GM12878 (cell line): ENCODE measurements at regions not wholly inside any gene's neighbourhood (a gene's known extent, or its start where the extent isn't known, plus 50 kb on each side); places are given as distances from the start of the nearest gene placed in this dataset.

ENCODE experiments used
- ATAC-seq: fragments of 200-7000 bp; cut with Tn5 transposase; 3 replicates; pipeline ENCODE4 v1.9.1; 2020; ENCODE audit warnings: mild to moderate bottlenecking, moderate library complexity
- BruUV-seq: library from RNA; stranded (reverse); fragments of 400-500 nt; replicated peaks from 2 replicates; lab custom pipeline; 2021; lab: Mats Ljungman, UMichigan
- CTCF ChIA-PET: fragments of 300-600 bp; sonication (Branson Sonifier 250); formaldehyde crosslinking; extraction: SDS; loops from one replicate; lab custom pipeline; 2021; ENCODE audit warnings: inconsistent platforms; lab: Yijun Ruan, JAX
- POLR2A ChIA-PET: fragments of 350-600 bp; formaldehyde crosslinking; extraction: SDS; loops from one replicate; lab custom pipeline; 2021; ENCODE audit warnings: inconsistent platforms; lab: Charles Lee
- RAD21 ChIA-PET: fragments of 300-600 bp; sonication (Branson Sonifier 250); formaldehyde crosslinking; loops from one replicate; lab custom pipeline; 2023; ENCODE audit warnings: antibody characterized with exemption; ENCODE audit not compliant: unreplicated experiment; lab: Charles Lee
- SMC1A ChIA-PET: fragments of 300-600 bp; sonication (Branson Sonifier 250); formaldehyde crosslinking; loops from one replicate; lab custom pipeline; 2023; ENCODE audit not compliant: unreplicated experiment, uncharacterized antibody; lab: Charles Lee
- DNase-seq: peaks from one replicate; pipeline ENCODE4 v3.0.0-alpha.2; 2011; ENCODE audit warnings: low read depth, low spot score
- FAIRE-seq: peaks from 3 replicates; lab custom pipeline; 2011; peaks lifted over from hg19 to GRCh38; lab: Jason Lieb, UNC
- H2AFZ ChIP-seq: 2 replicates; pipeline ENCODE4 v1.6.0; 2011; ENCODE audit warnings: low read depth, low read length, control low read depth; ENCODE audit not compliant: control insufficient read depth
- H3K27ac ChIP-seq: 2 replicates; pipeline ENCODE4 v1.5.1; 2011; ENCODE audit warnings: control low read depth; ENCODE audit not compliant: control insufficient read depth, insufficient read depth
- H3K27me3 ChIP-seq, 2 experiments: replicated peaks in 1 of 2; 2 replicates each; pipeline versions ENCODE4 v1.6.0 to v1.6.1; 2011; ENCODE audit warnings: low read length in 1 of 2; ENCODE audit not compliant: control insufficient read depth in 2 of 2, insufficient read depth in 2 of 2
- H3K36me3 ChIP-seq, 2 experiments: 2 replicates each; pipeline ENCODE4 v1.5.1; 2011; ENCODE audit warnings: low read length in 1 of 2; ENCODE audit not compliant: control insufficient read depth in 2 of 2, insufficient read depth in 2 of 2
- H3K4me1 ChIP-seq: 2 replicates; pipeline ENCODE4 v1.6.1; 2011; ENCODE audit warnings: mild to moderate bottlenecking, low read length, moderate library complexity, mixed read lengths; ENCODE audit not compliant: control insufficient read depth, insufficient read depth
- H3K4me2 ChIP-seq: 2 replicates; pipeline ENCODE4 v1.6.0; 2011; ENCODE audit warnings: control low read depth; ENCODE audit not compliant: control insufficient read depth, insufficient read depth
- H3K4me3 ChIP-seq: fragments of 200-600 bp; sonication (generic); 2 replicates; pipeline ENCODE4 v1.5.1; 2016
- H3K79me2 ChIP-seq: 2 replicates; pipeline ENCODE4 v1.6.0; 2011; ENCODE audit warnings: low read length; ENCODE audit not compliant: control insufficient read depth, insufficient read depth
- H3K9ac ChIP-seq: 2 replicates; pipeline ENCODE4 v1.8.0; 2011; ENCODE audit warnings: low read length, control low read depth, mixed read lengths; ENCODE audit not compliant: control insufficient read depth, insufficient read depth
- H3K9me3 ChIP-seq: replicated peaks from 3 replicates; pipeline ENCODE4 v1.5.1; 2011; ENCODE audit warnings: mild to moderate bottlenecking, low read length; ENCODE audit not compliant: control insufficient read depth, insufficient read depth
- H4K20me1 ChIP-seq: 2 replicates; pipeline ENCODE4 v1.6.0; 2011; ENCODE audit not compliant: control insufficient read depth, insufficient read depth
- BACH1 ChIP-seq: fragments of 450-650 bp; IDR thresholded peaks from 2 replicates; pipeline ENCODE4 v1.6.1; 2017; ENCODE audit warnings: mild to moderate bottlenecking, borderline replicate concordance
- BCL11A ChIP-seq: IDR thresholded peaks from 2 replicates; pipeline ENCODE4 v1.6.1; 2011; ENCODE audit warnings: low read depth, low read length
- HDAC6 ChIP-seq: fragments of 200-600 bp; sonication (generic); IDR thresholded peaks from one replicate; pipeline ENCODE4 v1.8.0; 2017; ENCODE audit warnings: antibody characterized with exemption; ENCODE audit not compliant: unreplicated experiment
- JUNB ChIP-seq: IDR thresholded peaks from 2 replicates; pipeline ENCODE4 v1.6.1; 2016; ENCODE audit warnings: antibody characterized with exemption, mild to moderate bottlenecking
- MEF2B ChIP-seq: fragments of 450-650 bp; IDR thresholded peaks from 2 replicates; pipeline ENCODE4 v1.6.1; 2018; ENCODE audit warnings: mild to moderate bottlenecking, moderate library complexity; ENCODE audit not compliant: partially characterized antibody, poor library complexity, severe bottlenecking
- MYC ChIP-seq: IDR thresholded peaks from 2 replicates; pipeline ENCODE4 v1.6.1; 2011; ENCODE audit warnings: mild to moderate bottlenecking, low read length, moderate library complexity, inconsistent platforms; ENCODE audit not compliant: insufficient read depth, insufficient replicate concordance, insufficient read length, severe bottlenecking
- NRF1 ChIP-seq: conservative IDR thresholded peaks from 2 replicates; pipeline ENCODE4 v1.6.1; 2011; ENCODE audit warnings: mild to moderate bottlenecking, low read depth, low read length, improper control_type of control experiment
- PML ChIP-seq: IDR thresholded peaks from 2 replicates; pipeline ENCODE4 v1.6.1; 2012; ENCODE audit warnings: low read length, inconsistent platforms
- RAD21 ChIP-seq: IDR thresholded peaks from 2 replicates; pipeline ENCODE4 v1.6.1; 2011; ENCODE audit warnings: mild to moderate bottlenecking, low read depth, low read length, moderate library complexity; ENCODE audit not compliant: insufficient read depth
- SMAD5 ChIP-seq: IDR thresholded peaks from 2 replicates; pipeline ENCODE4 v1.6.1; 2016; ENCODE audit warnings: antibody characterized with exemption, low read depth
- SUPT20H ChIP-seq: IDR thresholded peaks from 2 replicates; pipeline ENCODE4 v1.6.1; 2011; ENCODE audit warnings: low read depth, mild to moderate bottlenecking, low read length, moderate library complexity, borderline replicate concordance; ENCODE audit not compliant: control insufficient read depth
- ZSCAN29 ChIP-seq: fragments of 450-650 bp; IDR thresholded peaks from 2 replicates; pipeline ENCODE4 v1.6.1; 2017; ENCODE audit warnings: mild to moderate bottlenecking, moderate library complexity
- WGBS: methylation state at CpG from one replicate; pipeline ENCODE4 v1.1.6; 2016; ENCODE audit warnings: low lambda C conversion rate; ENCODE audit not compliant: insufficient replicate concordance, insufficient coverage; ENCODE audit errors: missing lambda C conversion rate; 5-methylcytosine and 5-hydroxymethylcytosine counted together
- in situ Hi-C: fragments of 300-500 bp; cut with MboI; formaldehyde crosslinking; loops from 9 replicates; pipeline ENCODE4 v1.14.3; 2018; ENCODE audit warnings: mixed read lengths
- intact Hi-C: fragments of 100-400 bp; cut with micrococcal nuclease; formaldehyde crosslinking; loops from one replicate; pipeline ENCODE4 v1.14.2; 2022; ENCODE audit not compliant: unreplicated experiment

GRCh38 chrX:95383778-95384177 is 1300.9 kb upstream of the DIAPH2 start:
- Histone ChIP-seq H3K4me1 (no peaks in the 10 kb centered on the region), H3K27me3 (no peaks in the 10 kb centered on the region), H3K79me2 (no peaks in the 10 kb centered on the region), H3K27ac (no peak overlapping the region), H3K36me3 (no peaks in the 10 kb centered on the region), H2AFZ (no peak overlapping the region), H3K9ac (no peak overlapping the region), H4K20me1 (no peaks in the 10 kb centered on the region), H3K9me3 (no peaks in the 10 kb centered on the region), H3K4me3 (no peak overlapping the region), H3K4me2 (no peak overlapping the region)
- FAIRE-seq (no peak), ATAC-seq (no peak), DNase-seq (no peak)
- in situ Hi-C loops (no loop called here), intact Hi-C loops (no loop called here)
- SMC1A ChIA-PET = interaction anchor here (1.6 kb wide), 1 partner anchor 31 kb away, joined by 3 read pairs; no protein-coding TSS in a partner anchor
- 43% methylated on average over 2 of the region's 2 CpGs for WGBS
- RAD21 ChIA-PET = no interaction called here
- POLR2A ChIA-PET = no interaction called here
- CTCF ChIA-PET = no interaction called here
- BruUV-seq = no TSS peak
- no peak for TF ChIP-seq BACH1
- no peak for TF ChIP-seq HDAC6
- no peak for TF ChIP-seq MYC
- TF ChIP-seq SMAD5 = no peak
- no peak for TF ChIP-seq PML
- no peak for TF ChIP-seq MEF2B
- TF ChIP-seq JUNB = no peak
- no peak for TF ChIP-seq BCL11A
- TF ChIP-seq SUPT20H = no peak
- no peak for TF ChIP-seq ZSCAN29
- TF ChIP-seq NRF1 = no peak
- no peak for TF ChIP-seq RAD21
